ENCODE measurements at regions not wholly inside any gene's neighbourhood (a gene's known extent, or its start where the extent isn't known, plus 50 kb on each side); places are given as distances from the start of the nearest gene placed in this dataset.

DNA sequence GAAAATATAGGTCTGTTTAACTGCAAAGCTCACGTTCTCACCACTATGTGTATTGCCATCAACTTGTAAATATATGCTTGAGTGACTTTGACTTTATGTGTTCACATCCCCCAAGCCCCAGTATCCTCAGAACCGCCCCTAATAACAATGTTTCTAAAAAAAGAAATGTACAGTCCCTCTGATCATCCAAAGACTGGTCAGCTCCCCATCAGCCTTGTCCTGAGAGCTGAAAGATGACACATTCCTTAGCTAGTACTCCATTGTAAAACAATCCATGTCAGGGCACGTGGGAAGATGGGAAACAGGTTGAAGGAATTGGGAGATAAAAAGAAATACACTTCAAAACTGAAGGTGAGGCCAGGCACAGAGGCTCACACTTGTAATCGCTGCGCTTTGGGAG lies 279.4 kb upstream of the WWC1 start:
- ATAC-seq: no peak
- Mint-ChIP-seq H3K27ac (no peak overlapping the region), H3K4me3 (no peak overlapping the region), H3K4me1 (no peaks in the 10 kb centered on the region), H3K36me3 (no peaks in the 10 kb centered on the region), H3K9me3 (no peaks in the 10 kb centered on the region), H3K27me3 (ENCODE audit: low read depth) (0 out of 2 replicates have a peak, but pooled peaks cover 3% of the 10 kb centered on the region)
- DNase-seq (ENCODE audit: low spot score): no peak
- no peak for TF ChIP-seq PRRX2 (CRISPR knock-in tag; IDR thresholded peaks at IDR 0.05)
- no peak for TF ChIP-seq ESRRA (CRISPR knock-in tag; IDR thresholded peaks at IDR 0.05; ENCODE audit: borderline replicate concordance)
- TF ChIP-seq ZNF232 (CRISPR knock-in tag; IDR thresholded peaks at IDR 0.05): no peak
- no peak for TF ChIP-seq FOXJ3 (CRISPR knock-in tag; IDR thresholded peaks at IDR 0.05; ENCODE audit: borderline replicate concordance)
- no peak for TF ChIP-seq ZNF263 (CRISPR knock-in tag; IDR thresholded peaks at IDR 0.05; ENCODE audit: low read depth)
- TF ChIP-seq STAT6 (CRISPR knock-in tag; conservative IDR thresholded peaks at IDR 0.05; ENCODE audit: low read depth): no peak
- TF ChIP-seq, protein P1, sequence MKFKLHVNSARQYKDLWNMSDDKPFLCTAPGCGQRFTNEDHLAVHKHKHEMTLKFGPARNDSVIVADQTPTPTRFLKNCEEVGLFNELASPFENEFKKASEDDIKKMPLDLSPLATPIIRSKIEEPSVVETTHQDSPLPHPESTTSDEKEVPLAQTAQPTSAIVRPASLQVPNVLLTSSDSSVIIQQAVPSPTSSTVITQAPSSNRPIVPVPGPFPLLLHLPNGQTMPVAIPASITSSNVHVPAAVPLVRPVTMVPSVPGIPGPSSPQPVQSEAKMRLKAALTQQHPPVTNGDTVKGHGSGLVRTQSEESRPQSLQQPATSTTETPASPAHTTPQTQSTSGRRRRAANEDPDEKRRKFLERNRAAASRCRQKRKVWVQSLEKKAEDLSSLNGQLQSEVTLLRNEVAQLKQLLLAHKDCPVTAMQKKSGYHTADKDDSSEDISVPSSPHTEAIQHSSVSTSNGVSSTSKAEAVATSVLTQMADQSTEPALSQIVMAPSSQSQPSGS (CRISPR knock-in tag; IDR thresholded peaks at IDR 0.05; ENCODE audit: borderline replicate concordance, low read depth): no peak
- TF ChIP-seq, protein P2, sequence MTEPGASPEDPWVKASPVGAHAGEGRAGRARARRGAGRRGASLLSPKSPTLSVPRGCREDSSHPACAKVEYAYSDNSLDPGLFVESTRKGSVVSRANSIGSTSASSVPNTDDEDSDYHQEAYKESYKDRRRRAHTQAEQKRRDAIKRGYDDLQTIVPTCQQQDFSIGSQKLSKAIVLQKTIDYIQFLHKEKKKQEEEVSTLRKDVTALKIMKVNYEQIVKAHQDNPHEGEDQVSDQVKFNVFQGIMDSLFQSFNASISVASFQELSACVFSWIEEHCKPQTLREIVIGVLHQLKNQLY (CRISPR knock-in tag; IDR thresholded peaks at IDR 0.05): no peak
- no peak for TF ChIP-seq ZNF671 (CRISPR knock-in tag; IDR thresholded peaks at IDR 0.05)
- TF ChIP-seq ZNF219 (CRISPR knock-in tag; IDR thresholded peaks at IDR 0.05; ENCODE audit: borderline replicate concordance): no peak
- TF ChIP-seq TP53 (CRISPR knock-in tag; IDR thresholded peaks at IDR 0.05): no peak
- TF ChIP-seq ZNF396 (CRISPR knock-in tag; IDR thresholded peaks at IDR 0.05; ENCODE audit: borderline replicate concordance): no peak
- no peak for TF ChIP-seq NR1H2 (CRISPR knock-in tag; IDR thresholded peaks at IDR 0.05)
- no peak for TF ChIP-seq NFE2L1 (CRISPR knock-in tag; IDR thresholded peaks at IDR 0.05)
- TF ChIP-seq, protein P3, sequence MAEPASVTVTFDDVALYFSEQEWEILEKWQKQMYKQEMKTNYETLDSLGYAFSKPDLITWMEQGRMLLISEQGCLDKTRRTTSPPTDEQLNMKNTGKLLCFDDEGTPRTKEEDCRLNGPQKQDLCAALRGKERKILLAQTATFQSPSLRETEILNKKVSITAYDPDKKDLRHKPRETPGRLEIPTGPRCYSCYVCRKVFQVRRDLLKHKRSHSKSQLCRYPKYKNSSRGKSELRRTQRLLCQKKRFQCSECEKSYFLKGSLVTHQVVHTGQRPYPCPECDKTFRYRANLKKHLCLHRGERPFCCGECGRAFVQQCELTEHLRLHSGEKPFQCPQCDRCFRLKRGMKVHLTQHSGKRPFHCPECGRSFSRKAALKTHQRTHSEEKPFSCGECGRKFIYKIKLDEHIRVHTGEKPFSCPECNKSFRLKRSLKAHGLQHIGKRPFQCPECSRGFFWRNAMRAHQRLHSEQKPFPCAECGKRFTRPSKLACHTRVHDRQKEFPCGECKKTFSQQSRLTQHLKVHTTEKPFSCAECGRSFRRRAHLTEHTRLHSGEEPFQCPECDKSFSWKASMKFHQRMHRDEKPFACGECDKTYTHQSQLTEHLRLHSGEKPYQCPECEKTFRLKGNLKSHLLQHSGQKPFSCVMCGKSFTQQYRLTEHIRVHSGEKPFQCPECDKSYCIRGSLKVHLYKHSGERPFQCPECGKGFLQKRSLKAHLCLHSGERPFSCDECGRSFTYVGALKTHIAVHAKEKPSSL (CRISPR knock-in tag; conservative IDR thresholded peaks at IDR 0.05): no peak
- no peak for TF ChIP-seq SMAD3 (CRISPR knock-in tag; IDR thresholded peaks at IDR 0.05; ENCODE audit: borderline replicate concordance)
- TF ChIP-seq, protein P4, sequence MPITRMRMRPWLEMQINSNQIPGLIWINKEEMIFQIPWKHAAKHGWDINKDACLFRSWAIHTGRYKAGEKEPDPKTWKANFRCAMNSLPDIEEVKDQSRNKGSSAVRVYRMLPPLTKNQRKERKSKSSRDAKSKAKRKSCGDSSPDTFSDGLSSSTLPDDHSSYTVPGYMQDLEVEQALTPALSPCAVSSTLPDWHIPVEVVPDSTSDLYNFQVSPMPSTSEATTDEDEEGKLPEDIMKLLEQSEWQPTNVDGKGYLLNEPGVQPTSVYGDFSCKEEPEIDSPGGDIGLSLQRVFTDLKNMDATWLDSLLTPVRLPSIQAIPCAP (CRISPR knock-in tag; IDR thresholded peaks at IDR 0.05): no peak
- TF ChIP-seq NFYB (CRISPR knock-in tag; conservative IDR thresholded peaks at IDR 0.05; ENCODE audit: low read depth): no peak
- TF ChIP-seq ZNF317 (CRISPR knock-in tag; IDR thresholded peaks at IDR 0.05; ENCODE audit: borderline replicate concordance, low read depth): no peak
- POLR2A ChIA-PET: no interaction called here
- CTCF ChIA-PET: interaction anchor here (1.2 kb wide), 1 partner anchor 36 kb away, joined by 8 read pairs; no protein-coding TSS in a partner anchor

GRCh38 chr5:168013546-168013945 lies 277.9 kb upstream of the WWC1 start:
- no peaks in the 10 kb centered on the region for H3K9me3 Mint-ChIP-seq
- H3K36me3 Mint-ChIP-seq: no peaks in the 10 kb centered on the region
- ATAC-seq (no peak), DNase-seq (ENCODE audit: low spot score) (no peak)
- CTCF ChIA-PET: no interaction called here
- no peak for TF ChIP-seq ZNF423 (CRISPR knock-in tag; IDR thresholded peaks at IDR 0.05)
- no peak for TF ChIP-seq AFF4 (CRISPR knock-in tag; IDR thresholded peaks at IDR 0.05; ENCODE audit: borderline replicate concordance)
- TF ChIP-seq FOXJ3 (CRISPR knock-in tag; IDR thresholded peaks at IDR 0.05; ENCODE audit: borderline replicate concordance): no peak
- TF ChIP-seq SMAD3 (CRISPR knock-in tag; IDR thresholded peaks at IDR 0.05; ENCODE audit: borderline replicate concordance): no peak
- no peak for TF ChIP-seq ZNF317 (CRISPR knock-in tag; IDR thresholded peaks at IDR 0.05; ENCODE audit: borderline replicate concordance, low read depth)
- no peak for TF ChIP-seq PRRX2 (CRISPR knock-in tag; IDR thresholded peaks at IDR 0.05)
- no peak for TF ChIP-seq ERG (CRISPR knock-in tag; IDR thresholded peaks at IDR 0.05)
- peaks cover 5% of the 10 kb centered on the region for H3K4me1 Mint-ChIP-seq
- no peak overlapping the region for H3K4me3 Mint-ChIP-seq
- H3K27me3 Mint-ChIP-seq (ENCODE audit: low read depth): 0 out of 2 replicates have a peak, but pooled peaks cover 3% of the 10 kb centered on the region
- POLR2A ChIA-PET: no interaction called here
- no peak overlapping the region for H3K27ac Mint-ChIP-seq
